ENCODE measurements at regions not wholly inside any gene's neighbourhood (a gene's known extent, or its start where the extent isn't known, plus 50 kb on each side); places are given as distances from the start of the nearest gene placed in this dataset.

DNA sequence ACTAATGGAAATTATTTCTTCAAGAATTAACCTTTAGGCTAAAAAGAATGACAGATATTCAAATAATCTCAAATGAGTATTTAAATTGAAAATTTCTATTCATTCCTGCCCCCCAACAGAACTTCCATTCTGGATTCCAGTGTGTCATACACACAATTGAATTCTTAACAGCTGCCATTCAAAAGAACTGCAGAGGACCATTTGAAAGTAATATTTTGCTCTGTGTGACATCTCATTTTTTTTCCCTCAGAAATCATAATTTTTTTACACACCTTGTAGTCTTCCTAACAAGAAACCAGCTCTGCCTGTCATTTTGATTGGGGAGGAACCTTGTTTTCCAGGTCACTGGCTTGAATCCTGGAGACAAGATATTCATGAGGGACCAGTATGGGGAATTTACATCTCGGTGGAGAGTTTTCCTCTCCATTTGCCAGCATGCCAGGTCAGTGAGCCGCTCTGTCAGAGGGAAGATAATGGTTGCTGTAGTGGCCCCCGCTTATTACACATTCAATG is 358.7 kb upstream of the ITGA1 start:
- no peak for TF ChIP-seq POLR2A (IDR thresholded peaks at IDR 0.05)
- TF ChIP-seq, protein P1, sequence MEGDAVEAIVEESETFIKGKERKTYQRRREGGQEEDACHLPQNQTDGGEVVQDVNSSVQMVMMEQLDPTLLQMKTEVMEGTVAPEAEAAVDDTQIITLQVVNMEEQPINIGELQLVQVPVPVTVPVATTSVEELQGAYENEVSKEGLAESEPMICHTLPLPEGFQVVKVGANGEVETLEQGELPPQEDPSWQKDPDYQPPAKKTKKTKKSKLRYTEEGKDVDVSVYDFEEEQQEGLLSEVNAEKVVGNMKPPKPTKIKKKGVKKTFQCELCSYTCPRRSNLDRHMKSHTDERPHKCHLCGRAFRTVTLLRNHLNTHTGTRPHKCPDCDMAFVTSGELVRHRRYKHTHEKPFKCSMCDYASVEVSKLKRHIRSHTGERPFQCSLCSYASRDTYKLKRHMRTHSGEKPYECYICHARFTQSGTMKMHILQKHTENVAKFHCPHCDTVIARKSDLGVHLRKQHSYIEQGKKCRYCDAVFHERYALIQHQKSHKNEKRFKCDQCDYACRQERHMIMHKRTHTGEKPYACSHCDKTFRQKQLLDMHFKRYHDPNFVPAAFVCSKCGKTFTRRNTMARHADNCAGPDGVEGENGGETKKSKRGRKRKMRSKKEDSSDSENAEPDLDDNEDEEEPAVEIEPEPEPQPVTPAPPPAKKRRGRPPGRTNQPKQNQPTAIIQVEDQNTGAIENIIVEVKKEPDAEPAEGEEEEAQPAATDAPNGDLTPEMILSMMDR (IDR thresholded peaks at IDR 0.05) = no peak

Measured in stomach (tissue), 4 donors.